GM19467 (cell line): ENCODE measurements at regions not wholly inside any gene's neighbourhood (a gene's known extent, or its start where the extent isn't known, plus 50 kb on each side); places are given as distances from the start of the nearest gene placed in this dataset.
A peak's percentile ranks its signal among the peaks of the same experiment; 100 is the strongest.

Experiments used
- ATAC-seq: cut with Tn5 transposase; IDR thresholded peaks from one replicate; pipeline ENCODE4 v1.9.1; 2021; ENCODE audit warnings: mild to moderate bottlenecking, moderate library complexity; ENCODE audit not compliant: unreplicated experiment

DNA sequence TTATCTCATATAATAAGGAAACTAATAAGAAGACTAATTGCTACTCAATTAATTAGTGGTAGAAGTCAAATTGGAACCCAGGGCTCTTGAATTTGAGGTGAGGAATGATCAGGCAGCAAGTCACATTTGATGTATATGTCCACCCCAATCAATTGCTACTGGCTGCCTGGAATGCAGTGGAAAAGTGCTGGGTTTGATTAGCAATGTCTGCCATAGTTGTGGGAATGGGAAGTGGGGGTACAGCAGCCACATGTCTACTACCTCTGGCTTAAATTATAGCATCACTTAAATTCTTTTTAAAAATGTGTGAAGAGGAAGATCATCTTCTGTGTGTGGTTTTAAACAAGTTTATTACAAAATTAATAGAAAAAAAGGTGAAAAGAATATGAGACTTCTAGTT lies 50.8 kb upstream of the NAV2 start:
- ATAC-seq: no peak

GRCh38 chr11:19660076-19660475 lies 52.6 kb upstream of the NAV2 start:
- ATAC-seq: peak; percentile 99

GRCh38 chr11:19659529-19659928 lies 53.1 kb upstream of the NAV2 start:
- no peak for ATAC-seq

DNA sequence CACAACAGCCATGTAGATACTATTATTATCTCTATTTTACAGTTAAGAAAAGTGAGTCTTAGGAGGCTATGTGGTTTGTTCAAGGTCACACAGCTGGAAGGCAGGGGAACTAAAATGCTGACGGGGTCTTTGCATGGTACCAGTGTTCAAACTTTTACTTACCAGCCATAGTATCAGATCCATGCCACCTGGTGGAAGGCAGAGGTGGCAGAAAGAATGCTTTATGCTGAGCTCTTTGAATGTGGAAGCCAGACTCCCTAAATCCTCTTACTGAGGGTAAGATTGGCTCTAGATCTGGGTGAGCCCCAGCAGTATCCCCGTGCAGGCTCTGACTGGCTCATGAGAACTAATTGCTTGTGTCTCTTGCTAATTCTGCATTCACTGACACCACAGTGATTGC lies 54.3 kb upstream of the NAV2 start:
- ATAC-seq: no peak

- ATAC-seq: no peak
Measured at GRCh38 chr11:19656140-19656541, 56.5 kb upstream of the NAV2 start.

GRCh38 chr11:19652623-19653375 lies 59.8 kb upstream of the NAV2 start:
- ATAC-seq: no peak

DNA sequence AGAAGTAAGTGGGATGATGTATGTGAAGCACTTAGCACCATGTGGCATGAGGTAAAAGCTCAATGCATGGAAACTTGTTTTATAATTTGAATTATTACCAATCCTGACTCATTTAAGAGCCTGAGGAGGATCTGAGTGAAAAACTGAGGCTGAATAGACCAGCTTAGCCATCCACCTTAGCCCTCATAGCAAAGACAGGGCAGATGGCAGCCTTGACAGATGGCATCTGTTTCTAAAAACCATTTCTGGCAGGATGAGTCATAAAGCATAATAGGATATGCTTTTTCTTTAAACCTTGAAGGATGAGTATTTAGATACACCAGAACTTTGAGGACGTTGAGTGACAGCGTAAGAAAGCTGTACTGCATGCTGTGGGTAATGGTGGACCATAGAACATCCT lies 61.0 kb upstream of the NAV2 start:
- ATAC-seq: no peak

DNA sequence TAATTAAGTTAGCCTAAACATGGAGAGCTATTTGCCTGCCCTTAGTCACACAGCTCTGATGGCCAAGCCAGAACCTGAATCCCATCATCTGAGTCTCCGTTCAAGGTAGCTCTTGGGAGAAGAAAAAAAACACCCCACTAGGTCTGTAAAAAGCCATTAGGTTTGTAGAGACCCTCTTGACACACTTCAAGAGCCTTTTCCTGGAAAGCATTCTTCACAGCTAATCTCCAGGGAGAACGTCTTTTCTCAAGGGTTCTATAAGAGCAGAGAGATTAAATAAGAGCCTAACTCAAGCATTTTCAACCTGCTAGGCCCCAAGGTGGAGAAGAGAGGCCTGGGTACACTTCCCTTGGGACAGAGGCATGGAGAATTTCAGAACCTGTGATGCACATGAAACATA lies 61.6 kb upstream of the NAV2 start:
- ATAC-seq: no peak

- ATAC-seq: no peak
Measured at GRCh38 chr11:19650467-19650866, 62.2 kb upstream of the NAV2 start.

GRCh38 chr11:19649751-19650150 lies 62.9 kb upstream of the NAV2 start:
- no peak for ATAC-seq

- ATAC-seq: no peak
Measured at GRCh38 chr11:19648321-19648720, 64.3 kb upstream of the NAV2 start.

DNA sequence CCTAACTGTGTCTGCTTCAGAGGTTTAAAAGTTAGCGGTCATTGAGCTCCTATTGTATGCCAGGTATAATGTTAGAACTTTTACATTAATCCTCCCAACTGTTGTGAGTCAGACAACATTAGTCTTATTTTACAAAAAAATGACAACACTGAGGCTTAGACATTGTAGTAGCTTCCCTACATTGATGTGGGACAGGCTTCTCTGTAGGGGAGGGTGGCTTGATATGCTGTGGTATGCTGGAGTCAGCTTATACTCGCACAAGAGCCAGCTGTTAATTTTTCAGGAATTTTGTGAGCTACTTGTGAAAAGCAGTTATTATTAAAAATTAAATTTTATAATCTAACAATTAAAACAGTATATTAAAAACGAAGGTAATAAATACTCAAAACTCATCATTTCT lies 64.8 kb upstream of the NAV2 start:
- ATAC-seq: no peak

DNA sequence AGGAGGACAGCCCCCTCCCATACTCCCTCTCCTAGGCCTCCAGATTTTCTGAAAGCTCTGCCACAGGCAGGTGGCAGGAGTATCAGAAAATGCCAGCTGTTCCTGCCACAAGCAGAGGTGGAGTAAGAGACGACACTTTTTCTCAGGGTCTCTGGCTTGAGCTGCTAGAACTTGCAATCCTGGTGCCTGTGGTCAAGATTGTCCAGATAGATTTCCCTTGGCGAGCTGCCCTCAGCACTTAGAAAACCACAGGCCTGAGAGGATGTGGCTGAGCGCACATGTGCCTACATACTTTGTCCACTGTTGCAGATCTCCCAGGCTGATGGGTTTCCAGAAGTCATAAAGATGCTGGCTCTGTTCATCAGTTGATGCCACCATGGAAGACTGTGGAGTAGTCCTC lies 65.7 kb upstream of the NAV2 start:
- no peak for ATAC-seq

GRCh38 chr11:19646308-19646707 lies 66.3 kb upstream of the NAV2 start:
- no peak for ATAC-seq

- ATAC-seq: no peak
Measured at GRCh38 chr11:19644316-19644715, 68.3 kb upstream of the NAV2 start.

DNA sequence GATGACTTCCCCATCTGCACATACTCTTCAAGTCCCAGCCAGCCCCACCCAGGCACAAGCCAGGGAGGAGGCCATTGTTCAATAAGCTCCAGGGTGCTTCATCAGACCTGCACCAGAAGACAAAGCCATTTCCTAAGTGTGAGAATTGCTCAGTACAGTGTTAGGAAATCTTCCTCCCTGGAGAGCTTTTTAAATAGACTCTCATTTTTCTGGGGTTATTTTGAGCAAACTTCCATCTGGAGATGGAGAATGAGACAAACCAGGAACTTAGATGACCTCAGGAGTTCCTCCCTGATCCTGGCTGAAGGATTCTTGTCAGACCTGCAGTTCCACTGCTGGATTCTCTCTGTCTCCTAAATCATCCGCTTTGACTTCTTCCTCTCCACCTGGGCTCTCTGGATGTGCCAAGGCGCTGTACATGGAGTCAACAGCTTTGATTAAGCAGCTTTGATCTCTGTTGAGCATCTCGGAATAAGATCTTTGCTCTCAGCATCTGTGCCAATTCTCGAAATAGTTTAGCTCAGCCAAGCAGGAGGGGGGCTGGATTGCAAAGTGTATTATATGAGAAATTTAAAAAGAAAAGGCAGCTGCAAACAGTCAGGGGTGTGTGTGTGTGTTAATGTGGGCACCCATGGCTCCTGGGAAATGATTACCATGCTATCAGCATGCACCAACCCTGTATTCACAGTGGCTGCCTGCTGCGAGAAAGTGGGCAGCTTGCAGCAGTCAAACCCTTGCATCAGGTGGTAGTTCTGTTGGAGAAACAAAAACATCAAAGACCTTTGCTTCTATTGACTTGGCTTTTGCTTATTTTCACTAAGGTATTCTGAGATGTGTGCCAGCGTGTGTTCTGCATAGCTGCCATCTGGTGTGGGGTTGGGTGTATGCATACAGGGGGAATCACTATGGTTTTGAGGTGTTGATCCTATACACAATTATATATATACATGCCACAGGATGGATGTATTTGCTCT lies 70.2 kb upstream of the NAV2 start:
- no peak for ATAC-seq

DNA sequence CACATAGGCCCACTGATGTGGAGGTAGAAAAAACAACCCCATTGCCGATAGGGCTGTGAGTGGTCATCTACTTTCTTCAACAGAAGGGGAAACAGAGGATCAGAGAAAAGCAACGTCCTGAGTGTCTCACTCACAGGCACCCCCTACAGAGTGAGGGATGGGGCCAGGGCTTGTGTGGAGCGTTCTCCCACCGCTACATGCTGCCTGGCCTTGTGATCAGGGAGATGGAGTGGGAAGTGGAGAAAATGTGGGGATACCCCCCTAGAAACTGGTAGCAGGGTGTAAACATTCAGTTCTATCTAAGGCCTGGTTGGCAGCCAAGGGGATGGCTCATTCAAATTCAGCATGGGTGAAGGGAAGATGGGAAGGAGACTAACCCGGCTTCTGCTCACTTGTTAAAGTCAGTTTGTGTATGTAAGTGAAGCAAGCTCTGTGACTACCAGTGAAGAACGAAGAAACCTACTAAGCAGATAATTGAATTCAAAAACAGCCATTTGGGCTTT lies 73.0 kb upstream of the NAV2 start:
- no peak for ATAC-seq

DNA sequence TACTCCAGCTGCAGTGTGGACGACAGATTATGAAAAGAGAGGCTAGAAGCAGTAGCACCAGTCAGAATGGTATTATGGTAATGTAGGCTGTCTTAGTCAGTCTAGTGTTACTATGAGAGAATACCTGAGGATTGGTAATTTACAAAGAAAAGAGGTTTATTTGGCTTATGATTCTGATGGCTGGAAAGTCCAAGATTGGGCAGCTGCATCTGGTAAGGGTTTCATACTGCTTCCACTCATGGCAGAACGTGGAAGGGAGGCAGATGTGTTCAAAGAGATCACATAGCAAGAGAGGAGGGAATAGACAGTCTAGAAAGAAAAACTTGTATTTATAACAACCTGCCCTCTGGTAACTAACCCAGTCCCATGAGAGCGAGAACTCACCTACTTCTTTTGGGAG lies 77.3 kb upstream of the NAV2 start:
- ATAC-seq: no peak

DNA sequence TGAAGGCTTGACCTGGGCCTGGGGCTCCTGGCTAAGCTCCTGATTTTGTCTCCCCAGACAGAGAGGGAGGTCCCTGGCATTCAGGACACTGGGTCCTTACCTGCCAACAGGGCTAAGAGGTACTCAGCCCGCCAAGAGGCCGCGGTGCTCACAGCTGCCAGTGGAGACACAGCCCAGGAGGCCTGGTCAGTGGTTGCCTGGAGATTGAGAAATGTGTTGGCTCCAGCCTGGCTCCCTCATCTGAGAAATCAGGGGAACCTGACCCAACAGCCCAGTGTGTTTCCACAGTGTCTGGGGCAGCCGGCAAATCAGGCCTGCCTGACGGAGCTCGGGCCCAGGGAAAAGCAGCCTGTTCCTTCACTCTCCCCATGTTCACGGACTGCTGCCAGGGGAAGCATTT lies 79.4 kb upstream of the NAV2 start:
- ATAC-seq: no peak

GRCh38 chr11:19632499-19632834 lies 80.2 kb upstream of the NAV2 start:
- ATAC-seq: no peak

DNA sequence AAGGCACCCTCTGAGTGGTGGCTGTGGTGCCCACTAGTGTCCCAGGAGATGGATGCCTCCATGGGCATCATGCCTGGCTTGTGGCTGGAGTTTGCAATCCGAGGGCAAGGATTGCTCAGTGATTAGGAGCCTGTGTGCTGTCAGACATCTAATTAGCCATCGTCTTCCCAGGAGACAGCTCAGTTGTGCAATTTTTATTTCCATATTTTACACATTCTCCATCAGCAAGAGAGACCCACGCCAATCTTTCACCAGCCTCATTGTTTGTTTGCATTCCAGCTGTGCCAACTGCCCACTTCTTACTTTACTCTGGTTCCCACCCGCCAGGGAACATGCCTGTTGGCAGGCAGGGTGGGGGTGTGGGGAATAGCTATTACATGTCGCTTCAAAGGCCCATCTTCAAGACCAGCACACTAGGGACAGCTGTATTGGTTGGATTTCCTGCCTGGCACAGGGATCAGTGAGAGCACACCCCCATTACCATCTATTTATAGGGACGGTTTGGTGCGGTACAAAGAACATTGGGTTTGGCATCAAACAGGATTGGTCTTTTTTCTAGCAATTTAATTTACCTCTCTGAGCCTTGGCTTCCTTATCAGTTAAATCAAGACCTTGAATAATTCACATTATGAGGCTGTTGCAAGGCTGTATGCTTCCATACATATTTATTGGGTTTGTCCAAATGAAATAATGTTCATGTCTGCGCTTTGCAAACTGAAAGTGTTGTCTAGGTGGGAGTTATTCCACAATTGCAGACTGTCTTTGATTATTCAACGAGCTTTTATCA lies 80.7 kb upstream of the NAV2 start:
- ATAC-seq: no peak
